ENCODE measurements at regions not wholly inside any gene's neighbourhood (a gene's known extent, or its start where the extent isn't known, plus 50 kb on each side); places are given as distances from the start of the nearest gene placed in this dataset.

DNA sequence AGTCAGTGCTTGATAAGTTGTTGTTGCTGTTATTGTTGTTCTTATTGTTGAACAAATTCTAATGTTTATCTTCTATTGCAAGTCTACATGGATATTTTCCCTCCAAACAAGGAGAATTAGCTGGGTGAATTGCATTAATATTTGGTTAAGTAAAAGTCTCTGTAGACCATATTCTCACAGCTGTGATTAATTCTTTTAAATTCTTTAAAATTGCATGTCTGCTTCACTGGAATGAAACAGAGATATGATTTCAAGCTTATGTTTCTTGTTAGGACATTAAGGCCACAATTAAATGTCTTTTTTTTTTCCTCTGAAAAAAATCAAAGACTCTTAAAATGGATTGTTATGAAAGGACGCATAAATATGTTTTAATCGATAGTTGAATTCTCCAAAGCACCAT is 153.4 kb downstream of the EBLN2 start:
- TF ChIP-seq, protein P1, sequence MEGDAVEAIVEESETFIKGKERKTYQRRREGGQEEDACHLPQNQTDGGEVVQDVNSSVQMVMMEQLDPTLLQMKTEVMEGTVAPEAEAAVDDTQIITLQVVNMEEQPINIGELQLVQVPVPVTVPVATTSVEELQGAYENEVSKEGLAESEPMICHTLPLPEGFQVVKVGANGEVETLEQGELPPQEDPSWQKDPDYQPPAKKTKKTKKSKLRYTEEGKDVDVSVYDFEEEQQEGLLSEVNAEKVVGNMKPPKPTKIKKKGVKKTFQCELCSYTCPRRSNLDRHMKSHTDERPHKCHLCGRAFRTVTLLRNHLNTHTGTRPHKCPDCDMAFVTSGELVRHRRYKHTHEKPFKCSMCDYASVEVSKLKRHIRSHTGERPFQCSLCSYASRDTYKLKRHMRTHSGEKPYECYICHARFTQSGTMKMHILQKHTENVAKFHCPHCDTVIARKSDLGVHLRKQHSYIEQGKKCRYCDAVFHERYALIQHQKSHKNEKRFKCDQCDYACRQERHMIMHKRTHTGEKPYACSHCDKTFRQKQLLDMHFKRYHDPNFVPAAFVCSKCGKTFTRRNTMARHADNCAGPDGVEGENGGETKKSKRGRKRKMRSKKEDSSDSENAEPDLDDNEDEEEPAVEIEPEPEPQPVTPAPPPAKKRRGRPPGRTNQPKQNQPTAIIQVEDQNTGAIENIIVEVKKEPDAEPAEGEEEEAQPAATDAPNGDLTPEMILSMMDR (IDR thresholded peaks at IDR 0.05): no peak
- TF ChIP-seq POLR2AphosphoS5 (IDR thresholded peaks at IDR 0.05; ENCODE audit: low read depth, low read length): no peak
- no peak for TF ChIP-seq SIN3A (IDR thresholded peaks at IDR 0.05; ENCODE audit: borderline replicate concordance, insufficient read depth, low read depth, low read length)

Data from Panc1 (cell line).